GM12878 (cell line): ENCODE measurements at regions not wholly inside any gene's neighbourhood (a gene's known extent, or its start where the extent isn't known, plus 50 kb on each side); places are given as distances from the start of the nearest gene placed in this dataset.

Experiments
- ATAC-seq: fragments of 200-7000 bp; cut with Tn5 transposase; 3 replicates; pipeline ENCODE4 v1.9.1; 2020; ENCODE audit warnings: mild to moderate bottlenecking, moderate library complexity
- BruUV-seq: library from RNA; stranded (reverse); fragments of 400-500 nt; replicated peaks from 2 replicates; lab custom pipeline; 2021; lab: Mats Ljungman, UMichigan
- CTCF ChIA-PET: fragments of 300-600 bp; sonication (Branson Sonifier 250); formaldehyde crosslinking; extraction: SDS; loops from one replicate; lab custom pipeline; 2021; ENCODE audit warnings: inconsistent platforms; lab: Yijun Ruan, JAX
- POLR2A ChIA-PET: fragments of 350-600 bp; formaldehyde crosslinking; extraction: SDS; loops from one replicate; lab custom pipeline; 2021; ENCODE audit warnings: inconsistent platforms; lab: Charles Lee
- RAD21 ChIA-PET: fragments of 300-600 bp; sonication (Branson Sonifier 250); formaldehyde crosslinking; loops from one replicate; lab custom pipeline; 2023; ENCODE audit warnings: antibody characterized with exemption; ENCODE audit not compliant: unreplicated experiment; lab: Charles Lee
- SMC1A ChIA-PET: fragments of 300-600 bp; sonication (Branson Sonifier 250); formaldehyde crosslinking; loops from one replicate; lab custom pipeline; 2023; ENCODE audit not compliant: unreplicated experiment, uncharacterized antibody; lab: Charles Lee
- DNase-seq: peaks from one replicate; pipeline ENCODE4 v3.0.0-alpha.2; 2011; ENCODE audit warnings: low read depth, low spot score
- FAIRE-seq: peaks from 3 replicates; lab custom pipeline; 2011; peaks lifted over from hg19 to GRCh38; lab: Jason Lieb, UNC
- H2AFZ ChIP-seq: 2 replicates; pipeline ENCODE4 v1.6.0; 2011; ENCODE audit warnings: low read depth, low read length, control low read depth; ENCODE audit not compliant: control insufficient read depth
- H3K27ac ChIP-seq: 2 replicates; pipeline ENCODE4 v1.5.1; 2011; ENCODE audit warnings: control low read depth; ENCODE audit not compliant: control insufficient read depth, insufficient read depth
- H3K27me3 ChIP-seq, 2 experiments: replicated peaks in 1 of 2; 2 replicates each; pipeline versions ENCODE4 v1.6.0 to v1.6.1; 2011; ENCODE audit warnings: low read length in 1 of 2; ENCODE audit not compliant: control insufficient read depth in 2 of 2, insufficient read depth in 2 of 2
- H3K36me3 ChIP-seq, 2 experiments: 2 replicates each; pipeline ENCODE4 v1.5.1; 2011; ENCODE audit warnings: low read length in 1 of 2; ENCODE audit not compliant: control insufficient read depth in 2 of 2, insufficient read depth in 2 of 2
- H3K4me1 ChIP-seq: 2 replicates; pipeline ENCODE4 v1.6.1; 2011; ENCODE audit warnings: mild to moderate bottlenecking, low read length, moderate library complexity, mixed read lengths; ENCODE audit not compliant: control insufficient read depth, insufficient read depth
- H3K4me2 ChIP-seq: 2 replicates; pipeline ENCODE4 v1.6.0; 2011; ENCODE audit warnings: control low read depth; ENCODE audit not compliant: control insufficient read depth, insufficient read depth
- H3K4me3 ChIP-seq: fragments of 200-600 bp; sonication (generic); 2 replicates; pipeline ENCODE4 v1.5.1; 2016
- H3K79me2 ChIP-seq: 2 replicates; pipeline ENCODE4 v1.6.0; 2011; ENCODE audit warnings: low read length; ENCODE audit not compliant: control insufficient read depth, insufficient read depth
- H3K9ac ChIP-seq: 2 replicates; pipeline ENCODE4 v1.8.0; 2011; ENCODE audit warnings: low read length, control low read depth, mixed read lengths; ENCODE audit not compliant: control insufficient read depth, insufficient read depth
- H3K9me3 ChIP-seq: replicated peaks from 3 replicates; pipeline ENCODE4 v1.5.1; 2011; ENCODE audit warnings: mild to moderate bottlenecking, low read length; ENCODE audit not compliant: control insufficient read depth, insufficient read depth
- H4K20me1 ChIP-seq: 2 replicates; pipeline ENCODE4 v1.6.0; 2011; ENCODE audit not compliant: control insufficient read depth, insufficient read depth
- FOS ChIP-seq: IDR thresholded peaks from 3 replicates; pipeline ENCODE4 v1.6.1; 2011; ENCODE audit warnings: borderline replicate concordance; ENCODE audit not compliant: insufficient read length; ENCODE audit errors: extremely low read depth
- FOXK2 ChIP-seq: fragments of 450-650 bp; IDR thresholded peaks from 2 replicates; pipeline ENCODE4 v1.6.1; 2017; ENCODE audit warnings: mild to moderate bottlenecking, moderate library complexity
- HDAC2 ChIP-seq: fragments of 200-600 bp; sonication (generic); IDR thresholded peaks from 2 replicates; pipeline ENCODE4 v1.6.1; 2017
- IKZF1 ChIP-seq: fragments of 450-650 bp; conservative IDR thresholded peaks from 2 replicates; pipeline ENCODE4 v1.6.1; 2017; ENCODE audit warnings: antibody characterized with exemption, mild to moderate bottlenecking
- KDM1A ChIP-seq: fragments of 200-600 bp; sonication (generic); IDR thresholded peaks from 2 replicates; pipeline ENCODE4 v1.6.1; 2016; ENCODE audit warnings: borderline replicate concordance
- MEF2B ChIP-seq: fragments of 450-650 bp; IDR thresholded peaks from 2 replicates; pipeline ENCODE4 v1.6.1; 2018; ENCODE audit warnings: mild to moderate bottlenecking, moderate library complexity; ENCODE audit not compliant: partially characterized antibody, poor library complexity, severe bottlenecking
- MYC ChIP-seq: IDR thresholded peaks from 2 replicates; pipeline ENCODE4 v1.6.1; 2011; ENCODE audit warnings: mild to moderate bottlenecking, low read length, moderate library complexity, inconsistent platforms; ENCODE audit not compliant: insufficient read depth, insufficient replicate concordance, insufficient read length, severe bottlenecking
- RELA ChIP-seq: fragments of 450-650 bp; IDR thresholded peaks from 2 replicates; pipeline ENCODE4 v1.8.0; 2014; ENCODE audit warnings: borderline replicate concordance; ENCODE audit not compliant: partially characterized antibody
- RFX5 ChIP-seq: IDR thresholded peaks from 2 replicates; pipeline ENCODE4 v1.6.1; 2011; ENCODE audit warnings: low read depth, low read length, improper control_type of control experiment
- TCF7 ChIP-seq: IDR thresholded peaks from 2 replicates; pipeline ENCODE4 v1.6.1; 2014; ENCODE audit warnings: antibody characterized with exemption, borderline replicate concordance
- YY1 ChIP-seq: IDR thresholded peaks from 2 replicates; pipeline ENCODE4 v1.6.1; 2011; ENCODE audit warnings: low read depth, mild to moderate bottlenecking, low read length
- WGBS: methylation state at CpG from one replicate; pipeline ENCODE4 v1.1.6; 2016; ENCODE audit warnings: low lambda C conversion rate; ENCODE audit not compliant: insufficient replicate concordance, insufficient coverage; ENCODE audit errors: missing lambda C conversion rate; 5-methylcytosine and 5-hydroxymethylcytosine counted together
- in situ Hi-C: fragments of 300-500 bp; cut with MboI; formaldehyde crosslinking; loops from 9 replicates; pipeline ENCODE4 v1.14.3; 2018; ENCODE audit warnings: mixed read lengths
- intact Hi-C: fragments of 100-400 bp; cut with micrococcal nuclease; formaldehyde crosslinking; loops from one replicate; pipeline ENCODE4 v1.14.2; 2022; ENCODE audit not compliant: unreplicated experiment
- TF ChIP-seq, protein P1 (sequence below): fragments of 150-350 bp; IDR thresholded peaks from 2 replicates; pipeline ENCODE4 v1.6.1; 2016; ENCODE audit warnings: low read depth, low read length
- TF ChIP-seq, protein P2 (sequence below): fragments of 450-650 bp; IDR thresholded peaks from 2 replicates; pipeline ENCODE4 v1.6.1; 2017; ENCODE audit warnings: mild to moderate bottlenecking, low read depth, inconsistent platforms; ENCODE audit not compliant: poor library complexity, severe bottlenecking
- TF ChIP-seq, protein P3 (sequence below): fragments of 450-650 bp; IDR thresholded peaks from 2 replicates; pipeline ENCODE4 v1.6.1; 2017; ENCODE audit warnings: mild to moderate bottlenecking, moderate library complexity

DNA sequence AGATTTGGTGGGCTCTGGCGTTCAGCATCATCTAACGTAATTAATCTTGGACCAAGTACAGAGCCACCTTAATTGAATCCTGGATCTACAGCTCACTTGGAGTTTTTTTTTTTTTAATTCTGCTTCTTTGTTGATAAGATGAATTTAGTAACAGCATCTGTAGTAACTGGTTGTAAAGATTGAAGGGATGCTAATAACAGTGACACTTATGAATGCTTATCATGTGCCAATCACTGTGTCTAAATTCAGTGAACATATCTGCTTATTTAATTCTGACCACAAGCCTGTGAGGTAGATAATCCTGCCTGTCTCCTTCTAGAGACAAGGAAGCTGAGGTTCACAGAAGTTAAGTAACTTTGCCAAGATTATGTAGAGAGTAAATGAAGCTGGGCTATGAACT, 408.0 kb downstream of the RWDD3 start:
- WGBS = 33% methylated on average over 2 of the region's 2 CpGs
- H3K4me1 ChIP-seq = no peaks in the 10 kb centered on the region
- POLR2A ChIA-PET = no interaction called here
- H3K4me3 ChIP-seq = no peak overlapping the region
- no peaks in the 10 kb centered on the region for H3K27me3 ChIP-seq
- RAD21 ChIA-PET = no interaction called here
- SMC1A ChIA-PET = no interaction called here
- no peak overlapping the region for H3K27ac ChIP-seq
- CTCF ChIA-PET = no interaction called here
- in situ Hi-C loops = no loop called here
- H3K9me3 ChIP-seq = no peaks in the 10 kb centered on the region
- no peaks in the 10 kb centered on the region for H4K20me1 ChIP-seq
- no peak overlapping the region for H2AFZ ChIP-seq
- H3K79me2 ChIP-seq = no peaks in the 10 kb centered on the region
- intact Hi-C loops = no loop called here
- ATAC-seq (no peak), FAIRE-seq (no peak), DNase-seq (no peak)
- no peak overlapping the region for H3K9ac ChIP-seq
- H3K4me2 ChIP-seq = no peak overlapping the region
- BruUV-seq = no TSS peak
- TF ChIP-seq YY1 (no peak), KDM1A (no peak), FOXK2 (no peak), FOS (no peak), MEF2B (no peak), IKZF1 (no peak), HDAC2 (no peak), RELA (no peak), RFX5 (no peak), MYC (no peak), TCF7 (no peak)
- TF ChIP-seq, protein P1, sequence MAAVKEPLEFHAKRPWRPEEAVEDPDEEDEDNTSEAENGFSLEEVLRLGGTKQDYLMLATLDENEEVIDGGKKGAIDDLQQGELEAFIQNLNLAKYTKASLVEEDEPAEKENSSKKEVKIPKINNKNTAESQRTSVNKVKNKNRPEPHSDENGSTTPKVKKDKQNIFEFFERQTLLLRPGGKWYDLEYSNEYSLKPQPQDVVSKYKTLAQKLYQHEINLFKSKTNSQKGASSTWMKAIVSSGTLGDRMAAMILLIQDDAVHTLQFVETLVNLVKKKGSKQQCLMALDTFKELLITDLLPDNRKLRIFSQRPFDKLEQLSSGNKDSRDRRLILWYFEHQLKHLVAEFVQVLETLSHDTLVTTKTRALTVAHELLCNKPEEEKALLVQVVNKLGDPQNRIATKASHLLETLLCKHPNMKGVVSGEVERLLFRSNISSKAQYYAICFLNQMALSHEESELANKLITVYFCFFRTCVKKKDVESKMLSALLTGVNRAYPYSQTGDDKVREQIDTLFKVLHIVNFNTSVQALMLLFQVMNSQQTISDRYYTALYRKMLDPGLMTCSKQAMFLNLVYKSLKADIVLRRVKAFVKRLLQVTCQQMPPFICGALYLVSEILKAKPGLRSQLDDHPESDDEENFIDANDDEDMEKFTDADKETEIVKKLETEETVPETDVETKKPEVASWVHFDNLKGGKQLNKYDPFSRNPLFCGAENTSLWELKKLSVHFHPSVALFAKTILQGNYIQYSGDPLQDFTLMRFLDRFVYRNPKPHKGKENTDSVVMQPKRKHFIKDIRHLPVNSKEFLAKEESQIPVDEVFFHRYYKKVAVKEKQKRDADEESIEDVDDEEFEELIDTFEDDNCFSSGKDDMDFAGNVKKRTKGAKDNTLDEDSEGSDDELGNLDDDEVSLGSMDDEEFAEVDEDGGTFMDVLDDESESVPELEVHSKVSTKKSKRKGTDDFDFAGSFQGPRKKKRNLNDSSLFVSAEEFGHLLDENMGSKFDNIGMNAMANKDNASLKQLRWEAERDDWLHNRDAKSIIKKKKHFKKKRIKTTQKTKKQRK = no peak
- TF ChIP-seq, protein P2, sequence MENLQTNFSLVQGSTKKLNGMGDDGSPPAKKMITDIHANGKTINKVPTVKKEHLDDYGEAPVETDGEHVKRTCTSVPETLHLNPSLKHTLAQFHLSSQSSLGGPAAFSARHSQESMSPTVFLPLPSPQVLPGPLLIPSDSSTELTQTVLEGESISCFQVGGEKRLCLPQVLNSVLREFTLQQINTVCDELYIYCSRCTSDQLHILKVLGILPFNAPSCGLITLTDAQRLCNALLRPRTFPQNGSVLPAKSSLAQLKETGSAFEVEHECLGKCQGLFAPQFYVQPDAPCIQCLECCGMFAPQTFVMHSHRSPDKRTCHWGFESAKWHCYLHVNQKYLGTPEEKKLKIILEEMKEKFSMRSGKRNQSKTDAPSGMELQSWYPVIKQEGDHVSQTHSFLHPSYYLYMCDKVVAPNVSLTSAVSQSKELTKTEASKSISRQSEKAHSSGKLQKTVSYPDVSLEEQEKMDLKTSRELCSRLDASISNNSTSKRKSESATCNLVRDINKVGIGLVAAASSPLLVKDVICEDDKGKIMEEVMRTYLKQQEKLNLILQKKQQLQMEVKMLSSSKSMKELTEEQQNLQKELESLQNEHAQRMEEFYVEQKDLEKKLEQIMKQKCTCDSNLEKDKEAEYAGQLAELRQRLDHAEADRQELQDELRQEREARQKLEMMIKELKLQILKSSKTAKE = no peak
- TF ChIP-seq, protein P3, sequence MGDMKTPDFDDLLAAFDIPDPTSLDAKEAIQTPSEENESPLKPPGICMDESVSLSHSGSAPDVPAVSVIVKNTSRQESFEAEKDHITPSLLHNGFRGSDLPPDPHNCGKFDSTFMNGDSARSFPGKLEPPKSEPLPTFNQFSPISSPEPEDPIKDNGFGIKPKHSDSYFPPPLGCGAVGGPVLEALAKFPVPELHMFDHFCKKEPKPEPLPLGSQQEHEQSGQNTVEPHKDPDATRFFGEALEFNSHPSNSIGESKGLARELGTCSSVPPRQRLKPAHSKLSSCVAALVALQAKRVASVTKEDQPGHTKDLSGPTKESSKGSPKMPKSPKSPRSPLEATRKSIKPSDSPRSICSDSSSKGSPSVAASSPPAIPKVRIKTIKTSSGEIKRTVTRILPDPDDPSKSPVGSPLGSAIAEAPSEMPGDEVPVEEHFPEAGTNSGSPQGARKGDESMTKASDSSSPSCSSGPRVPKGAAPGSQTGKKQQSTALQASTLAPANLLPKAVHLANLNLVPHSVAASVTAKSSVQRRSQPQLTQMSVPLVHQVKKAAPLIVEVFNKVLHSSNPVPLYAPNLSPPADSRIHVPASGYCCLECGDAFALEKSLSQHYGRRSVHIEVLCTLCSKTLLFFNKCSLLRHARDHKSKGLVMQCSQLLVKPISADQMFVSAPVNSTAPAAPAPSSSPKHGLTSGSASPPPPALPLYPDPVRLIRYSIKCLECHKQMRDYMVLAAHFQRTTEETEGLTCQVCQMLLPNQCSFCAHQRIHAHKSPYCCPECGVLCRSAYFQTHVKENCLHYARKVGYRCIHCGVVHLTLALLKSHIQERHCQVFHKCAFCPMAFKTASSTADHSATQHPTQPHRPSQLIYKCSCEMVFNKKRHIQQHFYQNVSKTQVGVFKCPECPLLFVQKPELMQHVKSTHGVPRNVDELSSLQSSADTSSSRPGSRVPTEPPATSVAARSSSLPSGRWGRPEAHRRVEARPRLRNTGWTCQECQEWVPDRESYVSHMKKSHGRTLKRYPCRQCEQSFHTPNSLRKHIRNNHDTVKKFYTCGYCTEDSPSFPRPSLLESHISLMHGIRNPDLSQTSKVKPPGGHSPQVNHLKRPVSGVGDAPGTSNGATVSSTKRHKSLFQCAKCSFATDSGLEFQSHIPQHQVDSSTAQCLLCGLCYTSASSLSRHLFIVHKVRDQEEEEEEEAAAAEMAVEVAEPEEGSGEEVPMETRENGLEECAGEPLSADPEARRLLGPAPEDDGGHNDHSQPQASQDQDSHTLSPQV = no peak
- H3K36me3 ChIP-seq = no peaks in the 10 kb centered on the region
